Heart left ventricle (tissue), 16 donors: ENCODE measurements at regions not wholly inside any gene's neighbourhood (a gene's known extent, or its start where the extent isn't known, plus 50 kb on each side); places are given as distances from the start of the nearest gene placed in this dataset.

Experiments
- ATAC-seq, 4 donors: fragments of 200-7000 bp; cut with Tn5 transposase; one replicate each; pipeline ENCODE4 v1.9.1; 2020 to 2022; ENCODE audit warnings: moderate library complexity in 4 of 4, mild to moderate bottlenecking in 3 of 4, moderate number of reproducible peaks in 1 of 4
- DNase-seq, 5 donors: peaks; one replicate each; pipeline ENCODE4 v3.0.0-alpha.2; 2020
- H3K27ac ChIP-seq, 12 donors: fragments of 200-600 bp; sonication (generic) in 4 of 12; one replicate each; pipeline versions ENCODE4 v1.5.0 to v1.8.0; 2016 to 2022; ENCODE audit warnings: mild to moderate bottlenecking in 2 of 12
- H3K27me3 ChIP-seq, 9 donors: fragments of 200-600 bp; sonication (generic) in 2 of 9; one replicate each; pipeline versions ENCODE4 v1.5.1 to v1.8.0; 2016 to 2022; ENCODE audit warnings: mild to moderate bottlenecking in 3 of 9
- H3K36me3 ChIP-seq, 9 donors: fragments of 200-600 bp; sonication (generic) in 2 of 9; one replicate each; pipeline versions ENCODE4 v1.5.0 to v1.8.0; 2018 to 2022; ENCODE audit warnings: mild to moderate bottlenecking in 2 of 9
- H3K4me1 ChIP-seq, 12 donors: fragments of 200-600 bp; sonication (generic) in 4 of 12; one replicate each; pipeline versions ENCODE4 v1.5.0 to v1.8.0; 2016 to 2022; ENCODE audit warnings: mild to moderate bottlenecking in 3 of 12
- H3K4me3 ChIP-seq, 12 donors: fragments of 200-600 bp; sonication (generic) in 4 of 12; one replicate each; pipeline versions ENCODE4 v1.5.0 to v1.8.0; 2017 to 2022; ENCODE audit warnings: mild to moderate bottlenecking in 9 of 12, moderate library complexity in 4 of 12
- H3K9me3 ChIP-seq, 12 donors: fragments of 200-600 bp; sonication (generic) in 4 of 12; one replicate each; pipeline versions ENCODE4 v1.5.0 to v1.8.0; 2016 to 2022; ENCODE audit warnings: mild to moderate bottlenecking in 1 of 12
- CTCF ChIP-seq, 12 donors: fragments of 200-600 bp; sonication (generic) in 4 of 12; IDR thresholded peaks; one replicate each; pipeline versions ENCODE4 v1.5.0 to v1.8.0; 2018 to 2022; ENCODE audit warnings: antibody characterized with exemption in 12 of 12, mild to moderate bottlenecking in 5 of 12
- POLR2A ChIP-seq, 2 donors: fragments of 450-650 bp; IDR thresholded peaks; one replicate each; pipeline ENCODE4 v1.6.1; 2017; ENCODE audit warnings: antibody characterized with exemption in 2 of 2, mild to moderate bottlenecking in 2 of 2, moderate library complexity in 2 of 2
- WGBS, 4 donors: extraction: QIAGEN DNeasy Blood & Tissue Kit in 2 of 4; methylation state at CpG; one replicate each; pipeline versions ENCODE4 v1.1.5 to v1.1.7; 2013 to 2018; 5-methylcytosine and 5-hydroxymethylcytosine counted together
- intact Hi-C, 10 donors: fragments of 100-400 bp; cut with DNase I; formaldehyde crosslinking; loops; one replicate each; pipeline versions ENCODE4 v1.11.1 to v1.14.2; 2022
- donor health status: ischemic (EF 13 %, LVEDD 7.1; RV severe dilation, severe dysfunction).
- donor health status: healthy with polysubstance abuse.
- donor health status: DM: no; HTN: yes; CAD: no.
- donor health status: DM: no; HTN: no; CAD: no.
- donor health status: ischemic (EF 25% LVEDD 6.9; RV normal size, moderate dysfunction).
- donor health status: ischemic (EF 25% LVEDD 5.7; RV mildly dilated, moderate dysfunction).
- donor health status: healthy.
- donor health status: DM: yes; HTN: yes; CAD: no.
- donor health status: ischemic (EF 35%, LVEDD 5.7; RV mildly dilated, moderate dysfunction).
- donor health status: nonischemic (EF 11% LVEDD 7.7; RV severe dilation, severe dysfunction).
- donor health status: DM: yes; HTN: yes; CAD: no.
- donor health status: PGD.
- donor health status: ischemic (EF 29% LVEDD 5.4; RV normal size, mild dysfunction).
- donor health status: nonischemic (EF 23%, LVEDD 6.1; RV moderate dilation, normal function).

- Histone ChIP-seq H3K27ac (no peak overlapping the region), H3K4me1 (no peaks in the 10 kb centered on the region), H3K4me3 (no peak overlapping the region), H3K9me3 (no peaks in the 10 kb centered on the region), H3K27me3 (peaks cover 0 to 11% (median 0%) of the 10 kb centered on the region in 9 donors), H3K36me3 (no peaks in the 10 kb centered on the region)
- 54 to 82% (median 62%) methylated on average over 3 of the region's 3 CpGs for whole genome bisulfite sequencing, 4 donors
- DNase-seq (no peak), ATAC-seq (no peak)
- intact Hi-C loops = no loop called here
- TF ChIP-seq POLR2A (IDR thresholded peaks at IDR 0.05) = no peak
- no peak for TF ChIP-seq CTCF (IDR thresholded peaks at IDR 0.05)
Measured at GRCh38 chr15:69958496-69959084, 139.1 kb downstream of the TLE3 start.

GRCh38 chr15:69962561-69962960, 135.2 kb downstream of the TLE3 start:
- intact Hi-C loops = no loop called here
- Histone ChIP-seq H3K4me1 (no peaks in the 10 kb centered on the region), H3K27me3 (peaks cover 0 to 15% (median 0%) of the 10 kb centered on the region in 9 donors), H3K36me3 (no peaks in the 10 kb centered on the region), H3K27ac (no peak overlapping the region), H3K9me3 (no peaks in the 10 kb centered on the region), H3K4me3 (no peak overlapping the region)
- TF ChIP-seq POLR2A (IDR thresholded peaks at IDR 0.05) (no peak), CTCF (IDR thresholded peaks at IDR 0.05) (no peak)
- WGBS, 4 donors = 67 to 86% (median 78%) methylated on average over 1 of the region's 1 CpG
- no peak for ATAC-seq
- DNase-seq = no peak

- intact Hi-C loops = no loop called here
- no peak for DNase-seq
- Histone ChIP-seq H3K27me3 (peaks cover 0 to 15% (median 0%) of the 10 kb centered on the region in 9 donors), H3K4me1 (no peaks in the 10 kb centered on the region), H3K9me3 (no peaks in the 10 kb centered on the region), H3K4me3 (no peak overlapping the region), H3K27ac (no peak overlapping the region), H3K36me3 (no peaks in the 10 kb centered on the region)
- ATAC-seq = no peak
- no peak for TF ChIP-seq POLR2A (IDR thresholded peaks at IDR 0.05)
- no peak for TF ChIP-seq CTCF (IDR thresholded peaks at IDR 0.05)
Measured at GRCh38 chr15:69963385-69963784, 134.3 kb downstream of the TLE3 start.

DNA sequence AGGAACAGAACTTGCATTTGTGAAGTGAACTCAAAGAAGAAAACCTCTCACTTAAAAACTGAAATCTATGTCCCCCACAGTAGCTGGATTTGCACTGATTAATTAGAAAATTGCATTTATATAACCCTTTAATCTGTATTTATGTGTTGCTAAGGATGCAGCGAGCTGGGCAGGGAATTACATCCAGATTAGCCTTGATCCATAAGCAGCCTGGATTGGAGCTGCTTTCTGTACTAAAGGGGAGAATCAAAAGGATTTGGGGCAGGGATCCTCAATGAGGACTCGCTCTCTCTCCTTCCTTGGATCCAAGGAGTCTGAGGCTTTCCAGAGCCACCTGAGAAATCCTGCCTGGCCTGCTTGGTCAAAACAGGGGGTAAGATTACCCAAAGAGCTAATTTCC, 125.9 kb downstream of the TLE3 start:
- Histone ChIP-seq H3K27me3 (peaks cover 0 to 28% (median 3%) of the 10 kb centered on the region in 9 donors), H3K4me3 (no peak overlapping the region)
- no peak for DNase-seq

More for the DNA sequence above, 125.9 kb downstream of the TLE3 start:
- intact Hi-C loops = loop anchor here in 1 of 10 donors (10.0 kb wide), 1 partner anchor 57 kb away; no protein-coding TSS in a partner anchor
- no peaks in the 10 kb centered on the region for H3K9me3 ChIP-seq
- no peaks in the 10 kb centered on the region for H3K4me1 ChIP-seq
- ATAC-seq = no peak
- 60 to 79% (median 71%) methylated on average over 2 of the region's 2 CpGs for WGBS, 4 donors
- H3K36me3 ChIP-seq = no peaks in the 10 kb centered on the region
- no peak overlapping the region for H3K27ac ChIP-seq
- TF ChIP-seq POLR2A (IDR thresholded peaks at IDR 0.05) (no peak), CTCF (IDR thresholded peaks at IDR 0.05) (no peak)
